NCI-H460 (cell line): ENCODE measurements at regions not wholly inside any gene's neighbourhood (a gene's known extent, or its start where the extent isn't known, plus 50 kb on each side); places are given as distances from the start of the nearest gene placed in this dataset.

Experiments used
- DNase-seq: peaks from one replicate; pipeline ENCODE4 v3.0.0-alpha.2; 2016; ENCODE audit warnings: low read depth; ENCODE audit errors: extremely low read depth

GRCh38 chr3:117532268-117532667 is 822.7 kb downstream of the TUSC7 start:
- DNase-seq, result no peak

GRCh38 chr3:117534138-117534537 is 824.6 kb downstream of the TUSC7 start:
- DNase-seq, result no peak

GRCh38 chr3:117536006-117536405 is 826.4 kb downstream of the TUSC7 start:
- DNase-seq, result no peak

GRCh38 chr3:117537949-117538348 is 828.4 kb downstream of the TUSC7 start:
- DNase-seq, result no peak

GRCh38 chr3:117539729-117540128 is 830.1 kb downstream of the TUSC7 start:
- no peak for DNase-seq

- no peak for DNase-seq
These were observed 831.0 kb downstream of the TUSC7 start for GRCh38 chr3:117540597-117540996.

GRCh38 chr3:117541721-117542120 is 832.1 kb downstream of the TUSC7 start:
- no peak for DNase-seq

GRCh38 chr3:117543521-117543920 is 833.9 kb downstream of the TUSC7 start:
- no peak for DNase-seq

GRCh38 chr3:117545484-117545883 is 835.9 kb downstream of the TUSC7 start:
- DNase-seq, result no peak

GRCh38 chr3:117547956-117548550 is 838.5 kb downstream of the TUSC7 start:
- DNase-seq, result no peak

GRCh38 chr3:117548600-117548999 is 839.0 kb downstream of the TUSC7 start:
- DNase-seq, result no peak

GRCh38 chr3:117549716-117550115 is 840.1 kb downstream of the TUSC7 start:
- DNase-seq, result no peak

- no peak for DNase-seq
These were observed 841.2 kb downstream of the TUSC7 start for GRCh38 chr3:117550766-117551165.

- no peak for DNase-seq
These were observed 843.9 kb downstream of the TUSC7 start for GRCh38 chr3:117553461-117553860.

GRCh38 chr3:117556646-117557407 is 847.2 kb downstream of the TUSC7 start:
- no peak for DNase-seq

GRCh38 chr3:117557464-117558090 is 848.0 kb downstream of the TUSC7 start:
- no peak for DNase-seq

- DNase-seq, result no peak
These were observed 849.1 kb downstream of the TUSC7 start for GRCh38 chr3:117558681-117559080.

- DNase-seq, result no peak
These were observed 852.4 kb downstream of the TUSC7 start for GRCh38 chr3:117562000-117562399.

GRCh38 chr3:117563063-117563462 is 853.5 kb downstream of the TUSC7 start:
- no peak for DNase-seq

- DNase-seq, result no peak
These were observed 856.2 kb downstream of the TUSC7 start for GRCh38 chr3:117565777-117566176.

- DNase-seq, result no peak
These were observed 857.3 kb downstream of the TUSC7 start for GRCh38 chr3:117566926-117567325.

- no peak for DNase-seq
These were observed 857.8 kb downstream of the TUSC7 start for GRCh38 chr3:117567382-117567781.
